ENCODE measurements at regions not wholly inside any gene's neighbourhood (a gene's known extent, or its start where the extent isn't known, plus 50 kb on each side); places are given as distances from the start of the nearest gene placed in this dataset.
"Not testable (repeated sequence)": the region's sequence is repeated elsewhere in the genome, so short reads cannot be mapped to it uniquely, and the experiment has no call there.

DNA sequence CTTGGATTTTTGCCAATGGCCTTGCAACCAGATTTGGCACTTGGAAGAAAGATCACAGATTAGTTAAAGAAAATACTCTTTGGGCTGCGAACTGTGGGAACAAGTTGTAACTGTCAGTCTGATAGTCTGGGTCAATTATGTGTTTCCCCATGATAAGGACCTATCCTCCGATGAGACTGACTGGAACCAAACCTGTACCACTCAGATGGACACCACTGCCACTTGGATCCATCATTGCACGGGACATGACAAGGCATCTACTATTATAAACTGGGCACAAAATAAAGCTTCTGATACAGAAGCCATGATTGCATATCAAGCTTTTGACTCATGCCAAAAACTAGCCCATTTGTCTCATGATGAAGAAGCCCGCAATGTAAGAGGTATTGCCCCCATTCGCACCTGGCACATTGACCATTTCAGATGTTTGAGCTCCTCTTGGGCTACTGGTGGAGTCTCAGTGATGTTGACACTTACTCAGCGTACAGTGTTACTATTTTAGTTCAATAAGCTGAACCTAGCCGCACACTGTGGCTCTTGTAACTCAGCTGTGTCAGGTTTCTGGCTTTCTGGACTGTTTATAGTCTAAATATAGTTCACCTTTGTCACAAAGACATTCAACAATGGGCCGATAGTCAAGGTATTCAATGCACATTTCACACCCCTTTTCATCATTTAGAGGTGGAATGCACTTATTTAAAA is 179.8 kb upstream of the RBBP8 start:
- no peak for DNase-seq

DNA sequence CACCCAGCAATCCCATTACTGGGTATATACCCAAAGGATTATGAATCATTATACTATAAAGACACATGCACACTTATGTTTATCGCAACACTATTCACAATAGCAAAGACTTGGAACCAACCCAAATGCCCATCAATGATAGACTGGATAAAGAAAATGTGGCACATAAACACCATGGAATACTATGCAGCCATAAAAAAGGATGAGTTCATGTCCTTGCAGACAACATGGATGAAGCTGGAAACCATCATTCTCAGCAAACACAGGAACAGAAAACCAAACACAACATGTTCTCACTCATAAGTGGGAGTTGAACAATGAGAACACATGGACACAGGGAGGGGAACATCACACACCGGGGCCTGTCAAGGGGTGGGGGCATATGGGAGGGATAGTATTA is 169.1 kb upstream of the RBBP8 start:
- not testable (repeated sequence) for DNase-seq

DNA sequence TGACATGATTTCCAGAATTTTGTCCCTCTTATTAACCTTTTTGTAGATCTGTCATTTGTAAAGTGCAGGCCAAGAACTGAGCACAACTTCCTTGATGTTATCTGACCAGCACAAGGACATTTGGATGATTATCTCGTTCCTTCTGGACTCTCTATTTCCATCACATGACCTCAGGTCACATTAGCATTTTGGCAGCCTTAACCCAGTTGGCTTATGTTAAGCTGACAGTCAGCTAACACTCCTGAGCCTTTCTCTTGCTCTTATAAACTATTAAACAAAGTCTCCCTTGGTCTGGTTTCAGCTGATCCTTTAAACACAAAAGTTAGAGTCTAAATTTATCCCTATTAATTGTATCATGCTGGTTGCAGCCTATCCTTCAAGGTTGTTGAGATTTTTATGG is 167.2 kb upstream of the RBBP8 start:
- no peak for DNase-seq

DNA sequence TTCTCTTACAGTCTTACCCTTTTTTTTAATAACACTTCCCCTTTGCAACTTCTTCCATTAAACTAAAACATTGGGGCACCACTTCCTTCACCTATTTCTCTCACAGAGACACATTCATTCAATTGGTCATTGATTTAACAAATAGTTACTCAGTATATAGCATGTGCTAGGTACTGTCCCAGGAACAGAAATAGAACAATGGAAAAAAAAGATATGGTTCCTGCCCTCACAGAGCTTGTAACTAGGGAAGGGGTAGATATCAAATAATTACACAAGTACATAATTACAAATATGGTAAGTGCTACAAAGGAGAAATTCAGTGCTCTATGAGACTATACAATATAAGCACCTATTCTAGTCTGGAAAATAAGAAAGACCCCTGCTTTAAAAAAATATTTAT is 165.5 kb upstream of the RBBP8 start:
- no peak for DNase-seq

DNA sequence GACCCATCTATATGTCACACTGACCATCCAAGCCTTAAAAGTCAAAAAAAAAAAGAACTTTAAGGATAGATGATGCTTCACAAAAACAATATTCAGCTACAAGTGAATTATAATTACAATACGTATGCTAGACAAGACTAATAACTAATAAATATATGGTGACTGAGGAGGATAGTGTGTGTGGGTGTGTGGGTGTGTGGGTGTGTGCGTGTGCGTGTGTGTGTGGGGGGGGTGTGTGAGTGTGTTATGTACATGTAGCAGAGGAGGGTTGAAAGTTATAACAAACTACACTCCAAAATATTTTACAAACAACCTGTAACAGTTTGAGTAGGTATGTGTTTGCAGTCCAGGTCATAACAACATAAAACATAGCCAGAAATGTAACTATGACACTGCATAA is 159.2 kb upstream of the RBBP8 start:
- DNase-seq = no peak

DNA sequence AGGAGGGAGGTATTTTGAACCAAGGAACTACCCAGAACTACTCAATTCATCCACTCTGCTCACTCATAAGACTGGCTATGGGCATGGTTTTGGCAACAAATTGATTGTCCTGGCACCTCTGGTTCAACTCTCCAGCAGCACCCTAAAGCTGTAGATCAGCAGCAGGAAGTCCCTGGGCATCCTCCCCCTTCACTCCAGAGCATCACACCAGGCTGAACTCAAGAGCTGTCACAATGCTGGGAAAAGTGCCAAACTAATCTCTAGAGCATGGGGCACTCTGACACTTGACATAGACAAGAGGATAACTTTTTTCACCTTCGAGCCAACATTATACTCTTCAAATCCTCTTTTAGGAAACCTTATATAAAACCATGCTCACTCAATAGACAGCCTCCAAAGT is 154.1 kb upstream of the RBBP8 start:
- no peak for DNase-seq

DNA sequence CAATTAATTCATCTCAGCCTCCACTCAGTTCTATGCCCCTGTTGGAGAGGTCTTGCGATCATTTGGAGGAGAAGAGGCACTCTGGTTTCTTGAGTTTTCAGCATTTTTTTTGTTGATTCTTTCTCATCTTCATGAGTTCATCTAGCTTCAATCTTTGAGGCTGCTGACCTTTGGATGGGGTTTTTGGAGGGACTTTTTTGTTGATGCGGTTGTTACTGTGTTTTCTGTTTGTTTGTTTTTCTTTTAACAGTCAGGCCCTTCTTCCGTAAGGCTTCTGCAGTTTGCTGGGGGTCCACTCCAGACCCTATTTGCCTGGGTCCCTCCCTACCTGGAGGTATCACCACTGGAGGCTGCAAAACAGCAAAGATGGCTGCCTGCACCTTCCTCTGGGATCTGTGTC is 149.9 kb upstream of the RBBP8 start:
- no peak for DNase-seq

DNA sequence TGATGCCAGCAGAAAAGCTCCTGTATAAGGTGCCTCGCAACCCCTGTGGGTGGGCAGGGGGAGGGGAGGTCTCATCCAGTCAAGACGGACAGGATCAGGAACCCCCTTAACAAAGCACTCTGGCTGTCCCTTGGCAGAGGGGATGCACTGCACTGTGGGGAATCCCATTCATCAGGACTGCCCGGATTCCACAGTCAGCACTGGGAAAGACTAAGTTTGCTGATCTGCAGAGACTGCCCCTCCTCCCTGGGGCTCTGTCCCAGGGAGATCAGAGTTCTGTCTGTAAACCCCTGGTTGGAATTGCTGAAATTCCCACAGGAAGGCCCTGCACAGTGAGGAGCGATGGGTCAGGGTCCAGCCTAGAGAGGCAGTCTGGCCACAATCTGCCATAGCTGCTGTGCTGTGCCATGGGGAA is 149.5 kb upstream of the RBBP8 start:
- no peak for DNase-seq

DNA sequence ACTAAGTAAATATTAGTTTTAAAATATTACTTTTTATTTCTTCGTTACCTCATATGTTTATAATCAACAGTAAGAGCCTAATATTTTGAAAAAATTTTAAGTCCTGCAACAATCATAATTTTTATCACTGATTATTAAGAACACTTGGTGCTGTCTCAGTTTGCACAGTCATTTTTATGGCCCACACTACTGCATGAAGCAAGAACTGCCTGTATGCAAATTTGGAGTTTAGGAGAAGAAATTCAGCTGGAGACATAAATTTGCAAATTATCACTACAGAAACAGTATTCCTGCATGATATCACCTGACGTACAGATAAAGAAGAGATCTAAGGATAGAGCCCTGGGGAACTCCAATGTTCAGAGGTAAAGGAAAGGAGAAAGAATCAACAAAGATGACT is 144.1 kb upstream of the RBBP8 start:
- DNase-seq = no peak

DNA sequence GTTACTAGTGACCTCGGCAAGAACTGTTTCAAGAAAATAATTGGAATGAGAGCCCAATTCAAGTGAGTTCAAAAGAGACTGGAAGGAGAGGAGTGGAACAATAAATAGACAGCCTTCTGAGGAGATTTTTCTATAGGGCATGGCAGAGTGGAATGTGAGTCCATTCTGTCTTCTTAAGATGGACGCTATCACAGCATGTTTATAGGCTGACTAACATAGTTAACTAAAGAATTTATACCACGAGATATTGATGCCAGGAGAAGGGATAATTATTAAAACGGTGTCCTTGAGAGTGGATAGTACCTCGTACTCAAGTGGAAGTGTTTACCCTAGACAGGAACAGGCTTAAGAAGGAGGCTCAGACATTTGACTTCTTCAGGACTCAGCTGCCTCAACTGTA is 143.5 kb upstream of the RBBP8 start:
- peak; percentile 2 for DNase-seq

DNA sequence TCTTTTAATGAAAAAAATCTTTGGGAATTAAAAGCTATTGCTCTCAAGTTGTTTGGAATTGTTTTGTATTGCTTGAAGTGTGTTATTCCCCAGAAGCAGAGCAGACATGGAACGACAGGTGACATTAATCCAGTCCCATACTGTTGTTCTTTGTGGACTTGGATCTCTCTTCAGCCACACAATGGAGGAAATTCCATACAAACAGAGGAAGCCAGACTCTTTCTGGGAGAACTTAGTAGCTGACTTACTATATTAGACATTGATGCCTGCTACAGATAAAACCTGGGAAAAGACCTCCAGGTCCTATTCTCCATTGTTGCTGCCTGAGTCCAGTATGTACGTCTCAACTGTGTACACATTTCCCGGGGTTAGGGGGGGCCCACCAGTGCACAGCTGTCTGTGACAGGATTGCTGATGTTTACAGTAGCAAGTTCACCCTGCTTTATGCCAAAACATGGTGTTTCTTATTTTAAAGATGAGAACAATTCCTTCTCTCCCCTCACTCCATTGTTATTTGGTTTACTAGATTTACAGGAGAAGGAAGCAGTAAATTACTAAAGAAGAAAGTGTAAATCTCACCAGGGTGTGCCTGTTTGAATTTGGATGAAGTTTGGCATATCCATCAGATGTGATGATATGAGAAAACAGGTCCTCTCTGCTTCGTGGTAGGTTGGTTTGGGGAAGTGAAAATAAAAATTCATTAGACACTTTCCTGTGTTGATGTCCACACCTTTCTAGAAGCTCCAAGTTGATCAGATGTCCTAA is 142.4 kb upstream of the RBBP8 start:
- DNase-seq = no peak

DNA sequence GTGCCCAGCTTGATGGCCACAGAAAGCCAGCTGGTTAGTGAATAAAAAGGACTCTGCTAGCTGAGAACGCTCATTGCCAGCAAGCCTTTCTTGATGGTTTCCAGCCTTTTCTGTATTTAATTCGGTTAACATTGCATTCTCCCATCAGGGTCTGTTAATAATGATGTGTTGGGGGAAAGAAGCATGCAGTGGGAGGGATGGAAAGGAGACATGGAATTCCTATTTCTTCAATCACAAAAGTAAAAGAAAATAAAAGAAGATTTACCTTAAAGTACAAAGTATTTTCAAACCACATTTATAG is 141.9 kb upstream of the RBBP8 start:
- DNase-seq = no peak

DNA sequence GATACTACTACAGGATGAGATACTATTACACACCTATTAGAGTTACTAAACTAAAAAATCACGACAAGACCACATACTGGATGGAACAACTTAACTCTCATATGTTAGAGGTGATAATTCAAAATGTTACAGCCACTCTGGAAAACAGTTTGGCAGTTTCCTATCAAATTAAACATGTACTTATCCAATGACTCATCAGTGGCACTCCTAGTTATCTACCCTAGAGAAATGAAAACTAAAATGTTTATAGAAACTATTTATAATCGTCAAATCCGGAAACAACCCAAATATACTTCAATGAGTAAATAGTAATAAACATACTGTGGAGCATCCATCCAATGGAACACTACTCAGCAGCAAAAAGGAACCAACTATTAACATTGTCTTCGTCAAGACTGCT is 137.0 kb upstream of the RBBP8 start:
- DNase-seq = no peak

DNA sequence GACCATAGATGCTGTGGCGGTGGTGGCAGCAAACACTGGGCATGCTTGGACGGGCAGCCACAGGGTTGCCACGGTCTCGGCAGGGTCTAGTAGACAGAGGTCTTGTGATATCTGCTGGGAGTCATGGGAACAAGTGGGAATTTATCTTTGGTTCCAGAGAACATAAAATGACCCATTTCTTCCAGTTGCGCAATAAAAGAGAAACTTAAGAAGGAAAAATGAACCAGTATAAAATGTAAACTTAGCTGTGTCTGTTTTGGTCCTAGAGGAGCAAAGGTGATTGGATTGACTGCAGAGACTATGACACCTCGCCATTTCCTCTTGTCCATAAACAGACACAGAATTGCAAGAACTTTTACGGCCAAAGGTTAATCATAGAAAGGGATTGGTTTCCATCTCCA is 132.6 kb upstream of the RBBP8 start:
- no peak for DNase-seq

DNA sequence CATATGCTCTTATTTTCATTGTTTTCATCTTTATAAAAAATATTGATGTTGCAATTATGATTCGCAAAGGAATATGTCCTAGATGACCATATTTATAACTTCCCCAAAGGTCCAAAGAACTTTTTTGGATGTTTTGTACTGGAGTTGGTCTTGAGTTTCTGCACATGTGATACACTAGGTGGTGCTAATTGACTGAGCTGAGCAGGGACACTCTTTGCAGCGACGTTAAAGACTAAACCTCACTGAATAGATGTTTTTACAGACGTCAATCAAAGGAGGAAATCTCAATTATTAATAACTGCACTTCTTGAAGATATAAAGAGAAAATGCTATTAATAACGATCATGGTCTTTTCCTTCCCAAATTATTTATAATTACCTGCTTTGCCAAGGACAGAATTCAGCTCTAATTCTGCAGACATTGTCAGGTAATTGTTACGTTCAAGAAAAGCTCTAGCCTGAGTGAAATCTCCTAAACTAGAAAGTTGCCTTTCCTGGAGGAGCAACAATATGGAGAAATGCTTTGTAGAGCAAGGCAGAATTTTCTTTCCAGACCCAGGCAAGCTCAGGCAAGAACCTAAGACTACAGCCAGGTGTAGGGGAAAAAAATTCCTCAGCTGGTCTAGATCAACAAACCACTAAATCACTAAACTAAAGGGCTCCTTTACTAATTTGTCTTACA is 119.3 kb upstream of the RBBP8 start:
- DNase-seq = peak; percentile 13

DNA sequence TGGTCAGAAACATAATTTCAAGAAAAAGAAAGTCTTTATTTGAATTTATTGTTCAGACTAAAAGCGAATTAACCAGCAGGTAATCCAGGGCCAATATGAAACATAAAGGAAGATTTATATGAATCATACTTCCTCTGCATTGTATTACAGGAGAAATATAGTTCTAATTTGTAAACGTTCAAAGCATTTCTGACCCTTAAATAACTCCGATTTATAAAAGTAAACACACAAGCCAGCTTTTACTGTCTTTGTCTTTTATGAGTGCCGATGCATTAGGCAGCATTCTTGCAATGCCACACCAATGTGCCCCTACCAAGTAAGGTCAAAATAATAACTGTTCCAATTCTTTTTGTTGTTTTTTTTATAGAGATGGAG is 118.8 kb upstream of the RBBP8 start:
- no peak for DNase-seq

DNA sequence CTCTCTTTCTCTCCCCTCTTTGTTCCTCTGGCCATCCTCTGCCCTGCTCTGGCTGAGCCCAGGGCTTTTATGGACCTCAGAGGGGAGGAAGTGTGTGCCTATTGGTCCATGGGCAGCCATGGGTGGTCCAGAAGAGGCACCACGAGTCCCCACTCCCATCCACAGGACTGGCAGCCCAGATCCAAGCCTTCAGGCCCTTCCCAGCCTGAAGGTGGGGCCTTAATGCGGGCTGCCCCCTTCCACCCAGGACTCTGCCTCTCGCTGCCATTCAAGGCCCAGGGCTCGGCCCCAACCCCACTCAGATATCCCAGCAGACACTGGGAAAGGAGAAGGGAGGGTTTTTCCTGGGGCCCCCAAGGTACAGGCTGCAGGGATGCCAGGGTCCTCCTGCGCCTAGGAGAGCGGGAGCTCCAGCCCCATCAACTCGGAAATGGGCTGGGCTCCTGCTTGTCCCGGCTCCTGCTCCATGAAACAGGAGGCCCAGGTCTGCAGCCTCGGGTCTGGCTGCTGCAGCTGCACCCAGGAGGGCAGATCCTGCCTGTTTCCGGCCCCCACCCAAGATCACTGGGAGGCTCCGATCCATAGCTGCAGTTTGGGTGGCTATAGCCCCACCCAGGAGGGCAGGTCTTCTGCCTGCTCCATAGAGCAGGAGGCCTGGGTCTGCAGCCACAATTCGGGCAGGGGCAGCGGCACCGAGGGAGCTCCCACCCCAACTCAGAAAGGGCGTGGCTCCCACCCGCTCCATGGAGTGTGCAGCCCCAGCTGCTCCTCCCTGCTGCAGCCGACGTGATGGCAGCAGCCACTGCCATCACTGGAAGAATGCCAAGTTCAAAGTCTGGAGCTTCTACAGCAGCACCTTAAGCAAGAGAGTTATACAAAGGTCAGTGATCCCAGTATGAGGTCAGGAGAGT is 116.6 kb upstream of the RBBP8 start:
- no peak for DNase-seq

DNA sequence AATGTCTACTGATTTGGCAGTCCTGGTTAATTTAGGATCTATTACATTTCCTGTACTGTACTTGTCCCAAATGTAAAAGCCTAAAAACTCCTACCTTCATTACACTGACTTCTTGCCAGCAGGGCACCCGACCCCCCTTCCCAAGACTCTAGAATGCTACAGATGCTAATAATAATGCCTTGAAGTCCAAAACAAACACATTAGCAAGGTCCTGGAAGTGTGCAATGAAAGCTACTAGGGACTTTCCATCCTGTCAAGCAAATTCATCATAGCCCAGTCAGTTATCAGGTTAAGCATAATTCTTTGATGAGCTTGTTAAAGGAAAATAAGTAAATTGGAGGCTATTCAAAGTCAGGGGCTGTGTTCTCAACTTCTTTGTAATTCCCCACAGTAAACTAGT is 115.3 kb upstream of the RBBP8 start:
- DNase-seq = no peak

DNA sequence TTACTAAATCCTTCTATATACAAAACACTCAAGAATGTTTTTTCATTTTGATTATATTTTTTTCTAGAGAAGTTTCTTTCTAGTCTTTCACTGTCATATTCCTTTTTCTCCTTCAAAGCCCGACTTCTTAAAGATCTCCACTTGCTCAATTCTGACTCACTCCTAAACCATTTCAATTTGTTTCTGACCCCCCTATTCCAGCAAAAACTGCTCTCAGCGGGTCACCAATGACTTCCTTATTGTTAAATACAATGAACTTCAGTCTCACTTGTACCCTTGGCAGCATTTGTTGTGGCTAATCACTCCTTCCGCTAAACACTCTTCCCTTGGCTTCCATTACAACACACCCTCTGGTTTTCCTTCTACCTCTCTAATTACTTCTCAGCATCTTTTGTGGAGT is 111.1 kb upstream of the RBBP8 start:
- DNase-seq = peak; percentile 61

DNA sequence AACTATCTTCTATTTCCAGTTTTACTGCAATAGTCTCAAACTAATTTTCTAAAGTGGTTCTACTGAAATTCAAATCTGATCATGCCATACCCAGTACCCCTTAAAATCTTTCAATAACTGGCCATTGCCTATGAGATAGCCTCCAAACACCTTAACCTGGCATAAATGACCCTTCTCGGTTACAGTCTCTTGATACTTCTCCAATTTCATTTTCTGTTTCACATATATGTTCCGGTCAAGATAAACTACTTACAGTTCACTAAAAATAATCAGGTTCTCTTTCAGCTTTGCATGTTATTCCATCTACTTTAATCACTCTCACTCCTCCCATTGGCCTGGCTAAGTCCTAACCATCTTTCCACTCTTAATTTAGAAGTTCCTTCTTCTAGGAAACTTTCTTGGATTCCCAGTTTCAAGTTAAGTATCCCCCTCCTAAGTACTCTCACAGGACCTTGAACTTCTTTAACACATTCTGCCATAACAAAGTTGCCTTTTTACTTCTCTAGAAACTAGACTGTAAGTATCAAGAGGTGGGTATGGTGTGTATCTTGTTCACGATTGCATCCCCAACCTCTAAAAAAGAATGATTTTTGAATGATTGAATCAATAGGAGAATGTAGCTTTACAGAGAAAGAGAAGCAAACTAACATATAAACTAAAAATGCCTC is 110.2 kb upstream of the RBBP8 start:
- no peak for DNase-seq

DNA sequence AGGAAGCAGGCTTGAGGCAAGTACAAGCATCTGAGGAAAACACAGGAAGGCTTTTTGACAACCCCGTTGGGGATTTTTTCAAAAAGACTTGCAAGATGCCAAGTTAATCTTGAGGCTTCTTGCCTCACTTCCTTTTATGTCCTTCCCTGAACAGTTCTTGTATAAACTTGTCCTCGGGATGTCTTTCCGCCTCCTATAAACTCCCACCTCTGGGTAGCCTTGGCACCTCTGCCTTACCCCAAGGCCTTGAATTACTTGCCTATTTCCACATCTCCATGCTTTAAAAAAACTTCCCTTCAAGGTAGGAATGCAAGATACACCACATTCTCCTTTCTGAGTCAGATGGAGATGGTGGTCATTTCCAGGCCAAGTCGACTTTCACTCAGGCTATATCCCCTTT is 106.4 kb upstream of the RBBP8 start:
- DNase-seq = no peak

DNA sequence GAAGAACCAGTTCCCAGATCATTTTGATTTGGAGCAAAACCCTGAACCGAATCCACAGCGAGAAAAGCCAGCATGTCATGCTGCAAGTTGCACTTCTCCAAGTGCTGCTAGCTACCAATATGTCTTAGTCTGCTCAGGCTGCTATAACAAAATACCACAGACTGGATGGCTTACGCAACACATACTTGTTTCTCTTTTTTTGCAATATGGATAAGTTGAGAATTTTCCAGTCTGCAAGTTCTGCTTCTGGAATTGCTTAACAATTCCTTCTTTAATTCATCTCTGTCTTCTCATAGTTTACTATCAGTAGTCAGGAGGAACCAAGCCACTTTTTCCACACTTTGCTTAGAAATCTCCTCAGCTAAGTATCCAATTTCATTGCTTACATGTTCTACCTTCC is 105.9 kb upstream of the RBBP8 start:
- no peak for DNase-seq

DNA sequence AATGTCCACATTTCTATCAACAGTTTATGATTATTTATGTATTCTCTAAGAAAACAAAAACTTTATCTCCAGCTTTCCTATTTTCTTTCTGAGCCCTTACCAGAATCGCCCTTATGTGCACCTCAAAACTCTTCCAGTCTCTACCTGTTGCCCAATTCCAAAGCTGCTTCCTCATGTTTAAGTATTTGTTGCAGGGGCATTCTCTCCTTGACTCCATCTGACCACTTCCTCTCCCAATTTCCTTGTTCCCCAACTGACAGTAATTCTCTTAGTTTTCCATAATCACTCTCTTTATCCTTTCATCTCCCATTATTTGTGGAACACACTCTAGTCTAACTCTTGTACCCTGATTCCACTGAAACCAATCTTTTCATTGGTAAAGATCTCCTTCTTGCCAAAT is 105.4 kb upstream of the RBBP8 start:
- no peak for DNase-seq

Data from fibroblast of skin of right quadriceps (primary cell).